ENCODE measurements at regions not wholly inside any gene's neighbourhood (a gene's known extent, or its start where the extent isn't known, plus 50 kb on each side); places are given as distances from the start of the nearest gene placed in this dataset.

DNA sequence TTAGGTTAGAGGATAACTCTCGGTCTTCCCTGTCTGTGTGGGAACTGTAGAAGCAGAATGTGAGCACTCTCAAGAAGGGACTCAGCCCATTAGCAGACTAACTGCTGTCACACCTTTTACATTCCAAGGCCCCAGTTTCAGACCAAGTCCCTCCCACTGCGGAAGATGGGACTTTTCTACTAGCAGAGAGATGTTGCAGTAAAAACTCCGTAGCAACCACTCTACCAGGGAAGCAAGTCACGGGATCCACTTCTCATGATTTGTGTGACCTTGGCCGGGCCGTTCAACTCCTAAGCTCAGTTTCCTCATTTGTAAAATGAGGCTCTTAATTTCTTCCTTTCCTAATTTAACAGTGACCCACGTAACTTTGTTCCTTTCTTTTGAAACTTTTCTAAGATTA is 77.1 kb upstream of the SLC4A11 start:
- Histone ChIP-seq H3K4me3 (no peak overlapping the region), H3K27me3 (no peaks in the 10 kb centered on the region), H3K27ac (no peak overlapping the region), H3K36me3 (peaks cover 46% of the 10 kb centered on the region), H3K4me1 (peaks cover 14% of the 10 kb centered on the region), H3K9me3 (no peaks in the 10 kb centered on the region)
- ATAC-seq: peak; percentile 75
- intact Hi-C loops (cut with DNase I): no loop called here
- TF ChIP-seq CTCF (IDR thresholded peaks at IDR 0.05): no peak
- DNase-seq: no peak

DNA sequence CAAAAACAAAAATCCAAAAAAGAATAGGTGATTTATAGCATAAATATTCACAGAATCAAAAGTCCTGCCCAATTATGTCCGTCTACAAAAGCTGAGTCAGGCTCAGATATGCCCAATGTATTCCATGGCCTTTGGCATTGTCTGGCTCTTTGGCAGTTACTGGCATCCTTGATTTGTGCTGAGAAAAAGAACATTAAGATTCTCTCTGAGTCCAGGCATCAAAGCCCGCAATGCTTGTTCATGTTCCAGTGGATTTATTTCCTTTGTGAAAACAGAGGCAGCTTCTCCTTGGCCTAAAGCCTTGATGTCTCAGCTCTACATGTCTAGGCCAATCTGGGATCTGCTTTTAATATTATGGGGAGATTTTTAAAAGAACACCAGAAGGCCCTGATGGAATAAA is 76.1 kb upstream of the SLC4A11 start:
- no peak for DNase-seq
- intact Hi-C loops (cut with DNase I): no loop called here
- Histone ChIP-seq H3K27me3 (no peaks in the 10 kb centered on the region), H3K4me3 (no peak overlapping the region), H3K4me1 (peaks cover 14% of the 10 kb centered on the region), H3K9me3 (no peaks in the 10 kb centered on the region), H3K27ac (no peak overlapping the region), H3K36me3 (peaks cover 50% of the 10 kb centered on the region)
- no peak for ATAC-seq
- TF ChIP-seq CTCF (IDR thresholded peaks at IDR 0.05): no peak

GRCh38 chr20:3314391-3314790 is 75.4 kb upstream of the SLC4A11 start:
- TF ChIP-seq CTCF (IDR thresholded peaks at IDR 0.05): no peak
- Histone ChIP-seq H3K4me1 (peaks cover 14% of the 10 kb centered on the region), H3K4me3 (no peak overlapping the region), H3K27me3 (no peaks in the 10 kb centered on the region), H3K9me3 (no peaks in the 10 kb centered on the region), H3K36me3 (peaks cover 56% of the 10 kb centered on the region), H3K27ac (no peak overlapping the region)
- intact Hi-C loops (cut with DNase I): no loop called here
- ATAC-seq (no peak), DNase-seq (no peak)

DNA sequence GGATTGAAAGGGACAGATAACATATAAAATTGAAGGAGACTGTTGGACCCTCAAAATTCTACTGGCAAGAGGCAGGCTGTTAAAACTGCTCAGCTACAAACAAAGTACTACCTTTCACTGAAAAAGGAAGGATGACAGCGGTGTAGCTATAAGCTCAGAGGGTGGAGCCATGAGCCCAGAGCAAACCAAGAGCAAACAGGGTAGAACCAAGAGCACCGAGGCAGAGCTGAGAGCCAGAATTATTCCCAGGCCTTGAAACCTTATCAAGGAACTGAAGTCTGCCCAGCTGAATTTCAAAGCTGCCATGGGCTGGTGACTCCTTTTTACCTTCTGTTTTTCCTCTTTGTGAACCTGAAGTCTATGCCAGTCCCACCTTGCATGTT is 74.7 kb upstream of the SLC4A11 start:
- no peaks in the 10 kb centered on the region for H3K27me3 ChIP-seq
- no peak overlapping the region for H3K4me3 ChIP-seq
- no peak for TF ChIP-seq CTCF (IDR thresholded peaks at IDR 0.05)
- H3K27ac ChIP-seq: peak overlapping the region; percentile 70
- intact Hi-C loops (cut with DNase I): no loop called here
- peaks cover 14% of the 10 kb centered on the region for H3K4me1 ChIP-seq
- DNase-seq (no peak), ATAC-seq (peak; percentile 8)
- H3K9me3 ChIP-seq: no peaks in the 10 kb centered on the region
- H3K36me3 ChIP-seq: peaks cover 64% of the 10 kb centered on the region

DNA sequence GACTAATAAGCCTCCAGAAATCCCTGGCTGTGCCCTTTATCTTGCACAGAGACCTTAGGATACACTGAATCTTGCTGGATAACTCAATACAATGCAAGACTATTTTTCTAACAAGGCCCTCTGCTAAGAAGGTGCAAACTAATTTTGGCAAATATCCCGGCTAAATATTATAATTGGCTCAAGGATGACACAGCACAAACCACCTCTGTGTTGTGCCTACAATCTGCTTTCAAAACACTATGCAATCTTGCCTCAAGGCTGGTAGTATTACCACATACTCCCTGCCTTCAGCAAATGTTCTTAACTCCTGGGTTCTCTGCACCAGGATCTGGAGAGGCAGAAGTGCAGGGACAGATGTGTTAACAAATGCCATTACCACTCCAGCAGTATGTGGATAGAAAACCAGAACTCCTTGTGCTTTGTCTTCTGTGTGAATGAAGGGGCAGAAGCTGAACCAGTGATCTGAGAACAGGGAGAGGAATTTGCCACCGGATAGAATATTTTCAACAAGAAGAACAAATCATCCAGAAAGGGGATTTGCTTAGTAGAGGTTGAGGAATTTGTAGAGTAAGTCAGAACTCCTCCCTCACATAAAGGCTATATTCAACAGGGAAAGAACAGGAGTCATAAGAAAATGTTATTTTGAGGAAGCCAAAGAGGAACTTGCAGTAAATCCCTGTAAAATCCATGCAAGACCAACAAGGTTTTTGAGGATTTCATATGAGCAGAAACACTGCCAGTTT is 74.1 kb upstream of the SLC4A11 start:
- H3K4me1 ChIP-seq: peaks cover 14% of the 10 kb centered on the region
- no peak for TF ChIP-seq CTCF (IDR thresholded peaks at IDR 0.05)
- DNase-seq (no peak), ATAC-seq (peak; percentile 89)
- no peak overlapping the region for H3K4me3 ChIP-seq
- peaks cover 69% of the 10 kb centered on the region for H3K36me3 ChIP-seq
- H3K27me3 ChIP-seq: no peaks in the 10 kb centered on the region
- peak overlapping the region; percentile 70 for H3K27ac ChIP-seq
- no peaks in the 10 kb centered on the region for H3K9me3 ChIP-seq
- intact Hi-C loops (cut with DNase I): no loop called here

- no peak for ATAC-seq
- DNase-seq: no peak
- Histone ChIP-seq H3K36me3 (peaks cover 84% of the 10 kb centered on the region), H3K27ac (no peak overlapping the region), H3K4me3 (no peak overlapping the region), H3K4me1 (peaks cover 14% of the 10 kb centered on the region), H3K9me3 (no peaks in the 10 kb centered on the region), H3K27me3 (no peaks in the 10 kb centered on the region)
- intact Hi-C loops (cut with DNase I): no loop called here
- TF ChIP-seq CTCF (IDR thresholded peaks at IDR 0.05): no peak
Measured at GRCh38 chr20:3311623-3312022, 72.6 kb upstream of the SLC4A11 start.
